ENCODE measurements at regions not wholly inside any gene's neighbourhood (a gene's known extent, or its start where the extent isn't known, plus 50 kb on each side); places are given as distances from the start of the nearest gene placed in this dataset.
"Not testable (repeated sequence)": the region's sequence is repeated elsewhere in the genome, so short reads cannot be mapped to it uniquely, and the experiment has no call there.

- POLR2A ChIA-PET, result no interaction called here
- Mint-ChIP-seq H3K36me3 (ENCODE audit: low read depth) (no peaks in the 10 kb centered on the region), H3K4me1 (no peaks in the 10 kb centered on the region)
Observed at GRCh38 chr11:37171451-37171850, 573.4 kb upstream of the RAG2 start.

GRCh38 chr11:37170311-37170710, 572.3 kb upstream of the RAG2 start:
- no peaks in the 10 kb centered on the region for H3K36me3 Mint-ChIP-seq (ENCODE audit: low read depth)
- intact Hi-C loops (cut with DNase I, micrococcal nuclease), result no loop called here
- H3K4me3 Mint-ChIP-seq, result no peak overlapping the region
- H3K4me1 Mint-ChIP-seq, result no peaks in the 10 kb centered on the region
- no peak overlapping the region for H3K27ac Mint-ChIP-seq
- POLR2A ChIA-PET, result no interaction called here
- no peak for DNase-seq
- peaks cover 4% of the 10 kb centered on the region for H3K9me3 Mint-ChIP-seq (ENCODE audit: low read depth)
- no peak for ATAC-seq
- CTCF ChIA-PET, result no interaction called here
- no peaks in the 10 kb centered on the region for H3K27me3 Mint-ChIP-seq

More at GRCh38 chr11:37171451-37171850, 573.4 kb upstream of the RAG2 start:
- no peak overlapping the region for H3K27ac Mint-ChIP-seq
- CTCF ChIA-PET, result no interaction called here
- H3K9me3 Mint-ChIP-seq (ENCODE audit: low read depth), result peaks cover 4% of the 10 kb centered on the region
- ATAC-seq (no peak), DNase-seq (no peak)
- intact Hi-C loops (cut with DNase I, micrococcal nuclease), result no loop called here
- H3K4me3 Mint-ChIP-seq, result no peak overlapping the region
- no peaks in the 10 kb centered on the region for H3K27me3 Mint-ChIP-seq

GRCh38 chr11:37145434-37145833, 547.4 kb upstream of the RAG2 start:
- H3K9me3 Mint-ChIP-seq (ENCODE audit: low read depth); H3K36me3 Mint-ChIP-seq (ENCODE audit: low read depth); H3K27me3 Mint-ChIP-seq; H3K4me3 Mint-ChIP-seq; H3K27ac Mint-ChIP-seq; DNase-seq; H3K4me1 Mint-ChIP-seq; POLR2A ChIA-PET; CTCF ChIA-PET; intact Hi-C loops (cut with DNase I, micrococcal nuclease); ATAC-seq: not testable (repeated sequence)

- Mint-ChIP-seq H3K27ac (no peak overlapping the region), H3K9me3 (ENCODE audit: low read depth) (peaks cover 4% of the 10 kb centered on the region), H3K36me3 (ENCODE audit: low read depth) (no peaks in the 10 kb centered on the region), H3K27me3 (no peaks in the 10 kb centered on the region), H3K4me3 (no peak overlapping the region), H3K4me1 (no peaks in the 10 kb centered on the region)
- POLR2A ChIA-PET, result no interaction called here
- intact Hi-C loops (cut with DNase I, micrococcal nuclease), result no loop called here
- ATAC-seq (no peak), DNase-seq (no peak)
- CTCF ChIA-PET, result interaction anchor here (0.9 kb wide), 1 partner anchor 17 kb away, joined by 3 read pairs; no protein-coding TSS in a partner anchor
Observed at GRCh38 chr11:37142591-37142990, 544.6 kb upstream of the RAG2 start.

GRCh38 chr11:37141707-37142106, 543.7 kb upstream of the RAG2 start:
- no peak for DNase-seq
- intact Hi-C loops (cut with DNase I, micrococcal nuclease), result no loop called here
- CTCF ChIA-PET, result no interaction called here

GRCh38 chr11:37135606-37136005, 537.6 kb upstream of the RAG2 start:
- H3K27ac Mint-ChIP-seq; H3K36me3 Mint-ChIP-seq (ENCODE audit: low read depth); POLR2A ChIA-PET; H3K4me1 Mint-ChIP-seq; H3K4me3 Mint-ChIP-seq; CTCF ChIA-PET; DNase-seq; H3K9me3 Mint-ChIP-seq (ENCODE audit: low read depth); ATAC-seq; intact Hi-C loops (cut with DNase I, micrococcal nuclease); H3K27me3 Mint-ChIP-seq: not testable (repeated sequence)

More at GRCh38 chr11:37141707-37142106, 543.7 kb upstream of the RAG2 start:
- no peak for ATAC-seq
- no peak overlapping the region for H3K27ac Mint-ChIP-seq
- POLR2A ChIA-PET, result no interaction called here
- H3K27me3 Mint-ChIP-seq, result no peaks in the 10 kb centered on the region
- H3K9me3 Mint-ChIP-seq (ENCODE audit: low read depth), result peaks cover 6% of the 10 kb centered on the region
- H3K4me1 Mint-ChIP-seq, result no peaks in the 10 kb centered on the region
- no peak overlapping the region for H3K4me3 Mint-ChIP-seq
- no peaks in the 10 kb centered on the region for H3K36me3 Mint-ChIP-seq (ENCODE audit: low read depth)

- intact Hi-C loops (cut with DNase I, micrococcal nuclease), result no loop called here
- DNase-seq (no peak), ATAC-seq (no peak)
- H3K27ac Mint-ChIP-seq, result no peak overlapping the region
- ChIA-PET CTCF (no interaction called here), POLR2A (no interaction called here)
- no peaks in the 10 kb centered on the region for H3K27me3 Mint-ChIP-seq
- no peak overlapping the region for H3K4me3 Mint-ChIP-seq
- peaks cover 12% of the 10 kb centered on the region for H3K9me3 Mint-ChIP-seq (ENCODE audit: low read depth)
- H3K36me3 Mint-ChIP-seq (ENCODE audit: low read depth), result no peaks in the 10 kb centered on the region
- H3K4me1 Mint-ChIP-seq, result no peaks in the 10 kb centered on the region
Observed at GRCh38 chr11:37134637-37135036, 536.6 kb upstream of the RAG2 start.

GRCh38 chr11:37124384-37124783, 526.3 kb upstream of the RAG2 start:
- no peak for DNase-seq
- ChIA-PET POLR2A (no interaction called here), CTCF (no interaction called here)
- Mint-ChIP-seq H3K27ac (no peak overlapping the region), H3K9me3 (ENCODE audit: low read depth) (peaks cover 7% of the 10 kb centered on the region), H3K4me3 (no peak overlapping the region), H3K27me3 (no peaks in the 10 kb centered on the region), H3K36me3 (ENCODE audit: low read depth) (no peaks in the 10 kb centered on the region), H3K4me1 (no peaks in the 10 kb centered on the region)
- intact Hi-C loops (cut with DNase I, micrococcal nuclease), result no loop called here
- no peak for ATAC-seq

GRCh38 chr11:37115963-37116362, 517.9 kb upstream of the RAG2 start:
- H3K4me1 Mint-ChIP-seq, result no peaks in the 10 kb centered on the region
- H3K4me3 Mint-ChIP-seq, result no peak overlapping the region
- H3K36me3 Mint-ChIP-seq (ENCODE audit: low read depth), result no peaks in the 10 kb centered on the region
- no peak overlapping the region for H3K27ac Mint-ChIP-seq
- intact Hi-C loops (cut with DNase I, micrococcal nuclease), result no loop called here
- H3K9me3 Mint-ChIP-seq (ENCODE audit: low read depth), result peaks cover 5% of the 10 kb centered on the region
- DNase-seq (no peak), ATAC-seq (no peak)
- ChIA-PET POLR2A (no interaction called here), CTCF (no interaction called here)
- H3K27me3 Mint-ChIP-seq, result no peaks in the 10 kb centered on the region

GRCh38 chr11:37110385-37110784, 512.3 kb upstream of the RAG2 start:
- Mint-ChIP-seq H3K4me1 (no peaks in the 10 kb centered on the region), H3K9me3 (ENCODE audit: low read depth) (no peaks in the 10 kb centered on the region), H3K36me3 (ENCODE audit: low read depth) (no peaks in the 10 kb centered on the region), H3K27ac (no peak overlapping the region), H3K27me3 (no peaks in the 10 kb centered on the region), H3K4me3 (no peak overlapping the region)
- DNase-seq (no peak), ATAC-seq (no peak)
- intact Hi-C loops (cut with DNase I, micrococcal nuclease), result no loop called here
- CTCF ChIA-PET, result no interaction called here
- POLR2A ChIA-PET, result no interaction called here

- ChIA-PET POLR2A (no interaction called here), CTCF (no interaction called here)
- H3K27me3 Mint-ChIP-seq, result peaks cover under 1% of the 10 kb centered on the region
- H3K9me3 Mint-ChIP-seq (ENCODE audit: low read depth), result no peaks in the 10 kb centered on the region
- no peak overlapping the region for H3K27ac Mint-ChIP-seq
- no peak overlapping the region for H3K4me3 Mint-ChIP-seq
- no peaks in the 10 kb centered on the region for H3K4me1 Mint-ChIP-seq
- intact Hi-C loops (cut with DNase I, micrococcal nuclease), result no loop called here
- ATAC-seq, result no peak
- no peak for DNase-seq
- no peaks in the 10 kb centered on the region for H3K36me3 Mint-ChIP-seq (ENCODE audit: low read depth)
Observed at GRCh38 chr11:37109286-37109585, 511.2 kb upstream of the RAG2 start.

GRCh38 chr11:37108436-37109285, 510.6 kb upstream of the RAG2 start:
- ATAC-seq, result no peak
- Mint-ChIP-seq H3K36me3 (ENCODE audit: low read depth) (no peaks in the 10 kb centered on the region), H3K9me3 (ENCODE audit: low read depth) (no peaks in the 10 kb centered on the region), H3K27ac (no peak overlapping the region), H3K4me1 (no peaks in the 10 kb centered on the region), H3K27me3 (peaks cover 1% of the 10 kb centered on the region), H3K4me3 (no peak overlapping the region)
- CTCF ChIA-PET, result no interaction called here
- intact Hi-C loops (cut with DNase I, micrococcal nuclease), result no loop called here
- POLR2A ChIA-PET, result no interaction called here
- DNase-seq, result no peak

GRCh38 chr11:37107831-37108230, 509.8 kb upstream of the RAG2 start:
- Mint-ChIP-seq H3K36me3 (ENCODE audit: low read depth) (no peaks in the 10 kb centered on the region), H3K4me1 (no peaks in the 10 kb centered on the region), H3K4me3 (no peak overlapping the region), H3K27me3 (peaks cover 1% of the 10 kb centered on the region), H3K27ac (no peak overlapping the region), H3K9me3 (ENCODE audit: low read depth) (no peaks in the 10 kb centered on the region)
- CTCF ChIA-PET, result no interaction called here
- DNase-seq (no peak), ATAC-seq (no peak)
- intact Hi-C loops (cut with DNase I, micrococcal nuclease), result no loop called here
- POLR2A ChIA-PET, result no interaction called here
